HEK293T (cell line): ENCODE measurements at regions not wholly inside any gene's neighbourhood (a gene's known extent, or its start where the extent isn't known, plus 50 kb on each side); places are given as distances from the start of the nearest gene placed in this dataset.

Experiments used
- BHLHE40 ChIP-seq: fragments of 450-650 bp; IDR thresholded peaks from 2 replicates; pipeline ENCODE4 v1.6.1; 2016; ENCODE audit warnings: mild to moderate bottlenecking, moderate library complexity, borderline replicate concordance
- FOXM1 ChIP-seq: fragments of 450-650 bp; IDR thresholded peaks from 2 replicates; pipeline ENCODE4 v1.6.1; 2017; ENCODE audit warnings: mild to moderate bottlenecking, borderline replicate concordance
- HDGF ChIP-seq: fragments of 450-650 bp; IDR thresholded peaks from 2 replicates; pipeline ENCODE4 v1.6.1; 2017; ENCODE audit warnings: antibody characterized with exemption, borderline replicate concordance
- PKNOX1 ChIP-seq: fragments of 450-650 bp; IDR thresholded peaks from 2 replicates; pipeline ENCODE4 v1.6.1; 2016
- SP1 ChIP-seq: fragments of 450-650 bp; IDR thresholded peaks from 2 replicates; pipeline ENCODE4 v1.6.1; 2017
- SUZ12 ChIP-seq: fragments of 450-650 bp; IDR thresholded peaks from 2 replicates; pipeline ENCODE4 v1.6.1; 2016; ENCODE audit warnings: mild to moderate bottlenecking
- TARDBP ChIP-seq: fragments of 450-650 bp; IDR thresholded peaks from 2 replicates; pipeline ENCODE4 v1.6.1; 2016

- no peak for TF ChIP-seq FOXM1
- no peak for TF ChIP-seq PKNOX1
- TF ChIP-seq SUZ12, result no peak
- TF ChIP-seq SP1, result no peak
- no peak for TF ChIP-seq BHLHE40
- TF ChIP-seq TARDBP, result no peak
- no peak for TF ChIP-seq HDGF
These were observed 152.1 kb downstream of the LPIN1 start for GRCh38 chr2:11898576-11898975.
